ENCODE measurements at regions not wholly inside any gene's neighbourhood (a gene's known extent, or its start where the extent isn't known, plus 50 kb on each side); places are given as distances from the start of the nearest gene placed in this dataset.
"Not testable (repeated sequence)": the region's sequence is repeated elsewhere in the genome, so short reads cannot be mapped to it uniquely, and the experiment has no call there.

DNA sequence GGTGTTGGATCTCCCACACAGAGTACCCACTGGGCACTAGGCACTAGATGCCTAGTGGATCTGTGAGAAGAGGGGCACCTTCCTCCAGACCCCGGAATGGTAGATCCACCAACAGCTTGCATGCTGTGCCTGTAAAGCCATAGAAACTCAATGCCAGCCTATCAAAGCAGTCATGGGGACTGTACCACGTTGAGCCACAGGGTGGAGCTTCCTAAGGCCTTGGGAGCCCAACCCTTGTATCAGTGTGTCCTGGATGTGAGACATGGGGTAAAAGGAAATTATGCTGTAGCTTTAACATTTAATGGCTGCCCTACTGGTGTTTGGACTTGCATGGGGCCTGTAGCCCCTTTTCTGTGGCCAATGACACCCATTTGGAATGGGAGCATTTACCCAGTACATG lies 1024.9 kb downstream of the TMEM121 start:
- Histone ChIP-seq H3K79me2 (ENCODE audit: insufficient read depth, low read depth) (no peaks in the 10 kb centered on the region), H3K27ac (no peak overlapping the region), H2AFZ (ENCODE audit: low read depth) (no peak overlapping the region), H3K9ac (no peak overlapping the region), H3K36me3 (ENCODE audit: insufficient read depth) (no peaks in the 10 kb centered on the region), H3K27me3 (ENCODE audit: insufficient read depth, low read depth) (no peaks in the 10 kb centered on the region), H3K4me3 (IDR thresholded peaks at IDR 0.05; ENCODE audit: insufficient read depth, low read depth, low read length) (no peak overlapping the region), H3K4me1 (ENCODE audit: low read depth, poor library complexity, severe bottlenecking) (peaks cover 8% of the 10 kb centered on the region), H4K20me1 (ENCODE audit: insufficient read depth) (no peaks in the 10 kb centered on the region), H3K4me2 (no peak overlapping the region)
- TF ChIP-seq, protein P1, sequence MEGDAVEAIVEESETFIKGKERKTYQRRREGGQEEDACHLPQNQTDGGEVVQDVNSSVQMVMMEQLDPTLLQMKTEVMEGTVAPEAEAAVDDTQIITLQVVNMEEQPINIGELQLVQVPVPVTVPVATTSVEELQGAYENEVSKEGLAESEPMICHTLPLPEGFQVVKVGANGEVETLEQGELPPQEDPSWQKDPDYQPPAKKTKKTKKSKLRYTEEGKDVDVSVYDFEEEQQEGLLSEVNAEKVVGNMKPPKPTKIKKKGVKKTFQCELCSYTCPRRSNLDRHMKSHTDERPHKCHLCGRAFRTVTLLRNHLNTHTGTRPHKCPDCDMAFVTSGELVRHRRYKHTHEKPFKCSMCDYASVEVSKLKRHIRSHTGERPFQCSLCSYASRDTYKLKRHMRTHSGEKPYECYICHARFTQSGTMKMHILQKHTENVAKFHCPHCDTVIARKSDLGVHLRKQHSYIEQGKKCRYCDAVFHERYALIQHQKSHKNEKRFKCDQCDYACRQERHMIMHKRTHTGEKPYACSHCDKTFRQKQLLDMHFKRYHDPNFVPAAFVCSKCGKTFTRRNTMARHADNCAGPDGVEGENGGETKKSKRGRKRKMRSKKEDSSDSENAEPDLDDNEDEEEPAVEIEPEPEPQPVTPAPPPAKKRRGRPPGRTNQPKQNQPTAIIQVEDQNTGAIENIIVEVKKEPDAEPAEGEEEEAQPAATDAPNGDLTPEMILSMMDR (conservative IDR thresholded peaks at IDR 0.05; ENCODE audit: low read depth, low read length): no peak

DNA sequence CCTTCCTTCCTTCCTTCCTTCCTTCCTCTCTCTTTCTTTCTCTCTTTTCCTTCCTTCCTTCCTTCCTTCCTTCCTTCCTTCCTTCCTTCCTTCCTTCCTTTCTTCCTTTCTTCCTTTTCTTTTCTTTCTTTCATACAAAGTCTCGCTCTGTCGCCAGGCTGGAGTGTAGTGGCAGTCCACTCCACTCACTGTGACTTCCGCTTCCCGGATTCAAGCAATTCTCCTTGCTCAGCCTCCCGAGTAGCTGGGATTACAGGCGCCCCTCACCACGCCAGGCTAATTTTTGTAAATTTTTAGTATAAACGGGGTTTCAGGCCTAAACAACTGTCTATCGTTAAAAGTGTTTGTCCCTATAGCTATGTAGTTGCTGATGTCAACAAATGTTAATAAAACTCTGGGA lies 1029.8 kb downstream of the TMEM121 start:
- not testable (repeated sequence) for H3K4me3 ChIP-seq (IDR thresholded peaks at IDR 0.05; ENCODE audit: insufficient read depth, low read depth, low read length); H2AFZ ChIP-seq (ENCODE audit: low read depth); H3K9ac ChIP-seq; H3K27ac ChIP-seq; H4K20me1 ChIP-seq (ENCODE audit: insufficient read depth); H3K27me3 ChIP-seq (ENCODE audit: insufficient read depth, low read depth); H3K79me2 ChIP-seq (ENCODE audit: insufficient read depth, low read depth); H3K36me3 ChIP-seq (ENCODE audit: insufficient read depth); H3K4me1 ChIP-seq (ENCODE audit: low read depth, poor library complexity, severe bottlenecking); H3K4me2 ChIP-seq

DNA sequence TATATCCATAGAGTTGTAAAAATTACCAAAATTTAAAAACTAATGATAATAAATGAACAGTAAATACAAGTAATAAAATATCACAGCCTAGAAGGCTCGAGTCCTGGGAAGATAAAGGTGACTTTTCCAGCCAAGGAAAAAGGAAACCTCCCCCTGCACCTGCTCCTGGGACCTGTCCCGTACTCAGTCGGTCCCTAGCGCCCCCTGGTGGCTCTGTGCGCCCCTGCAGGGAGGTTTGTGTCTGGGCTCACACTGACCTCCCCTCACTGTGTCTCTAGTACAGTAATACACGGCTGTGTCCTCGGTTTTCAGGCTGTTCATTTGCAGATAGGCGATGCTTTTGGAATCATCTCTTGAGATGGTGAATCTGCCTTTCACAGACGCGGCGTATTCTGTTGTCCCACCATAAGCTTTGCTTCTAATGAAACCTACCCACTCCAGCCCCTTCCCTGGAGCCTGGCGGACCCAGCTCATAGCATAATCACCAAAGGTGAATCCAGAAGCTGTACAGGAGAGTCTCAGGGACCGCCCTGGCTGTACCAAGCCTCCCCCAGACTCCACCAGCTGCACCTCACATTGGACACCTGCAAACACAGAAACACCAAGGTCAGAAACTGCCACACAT lies 1030.4 kb downstream of the TMEM121 start:
- no peak overlapping the region for H3K9ac ChIP-seq
- no peaks in the 10 kb centered on the region for H3K4me1 ChIP-seq (ENCODE audit: low read depth, poor library complexity, severe bottlenecking)
- no peaks in the 10 kb centered on the region for H3K36me3 ChIP-seq (ENCODE audit: insufficient read depth)
- H3K79me2 ChIP-seq (ENCODE audit: insufficient read depth, low read depth): no peaks in the 10 kb centered on the region
- H3K4me3 ChIP-seq (IDR thresholded peaks at IDR 0.05; ENCODE audit: insufficient read depth, low read depth, low read length): no peak overlapping the region
- H2AFZ ChIP-seq (ENCODE audit: low read depth): no peak overlapping the region
- TF ChIP-seq, protein P1 (conservative IDR thresholded peaks at IDR 0.05; ENCODE audit: low read depth, low read length): peak; percentile 69
- no peak overlapping the region for H3K27ac ChIP-seq
- H3K27me3 ChIP-seq (ENCODE audit: insufficient read depth, low read depth): no peaks in the 10 kb centered on the region
- no peak overlapping the region for H3K4me2 ChIP-seq
- no peaks in the 10 kb centered on the region for H4K20me1 ChIP-seq (ENCODE audit: insufficient read depth)

DNA sequence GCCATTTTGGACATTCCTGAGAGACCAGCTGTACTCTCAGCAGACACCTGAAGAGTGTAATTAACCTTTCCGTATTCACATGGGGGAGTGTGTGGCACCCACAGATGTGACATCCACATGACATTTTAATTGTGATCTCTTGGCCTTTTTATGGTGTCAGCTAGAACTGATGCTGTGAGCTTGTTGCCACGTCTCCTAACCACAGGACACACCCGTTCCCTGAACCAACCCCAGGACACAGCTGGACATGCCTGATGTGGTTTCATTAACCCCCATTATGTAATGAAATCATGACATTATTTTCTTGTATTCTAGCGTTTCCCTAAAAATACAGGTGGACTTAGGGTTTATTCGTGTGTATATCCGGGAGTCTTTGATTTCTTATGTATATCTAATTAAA lies 1036.1 kb downstream of the TMEM121 start:
- Histone ChIP-seq H3K79me2 (ENCODE audit: insufficient read depth, low read depth) (no peaks in the 10 kb centered on the region), H3K4me2 (no peak overlapping the region)

DNA sequence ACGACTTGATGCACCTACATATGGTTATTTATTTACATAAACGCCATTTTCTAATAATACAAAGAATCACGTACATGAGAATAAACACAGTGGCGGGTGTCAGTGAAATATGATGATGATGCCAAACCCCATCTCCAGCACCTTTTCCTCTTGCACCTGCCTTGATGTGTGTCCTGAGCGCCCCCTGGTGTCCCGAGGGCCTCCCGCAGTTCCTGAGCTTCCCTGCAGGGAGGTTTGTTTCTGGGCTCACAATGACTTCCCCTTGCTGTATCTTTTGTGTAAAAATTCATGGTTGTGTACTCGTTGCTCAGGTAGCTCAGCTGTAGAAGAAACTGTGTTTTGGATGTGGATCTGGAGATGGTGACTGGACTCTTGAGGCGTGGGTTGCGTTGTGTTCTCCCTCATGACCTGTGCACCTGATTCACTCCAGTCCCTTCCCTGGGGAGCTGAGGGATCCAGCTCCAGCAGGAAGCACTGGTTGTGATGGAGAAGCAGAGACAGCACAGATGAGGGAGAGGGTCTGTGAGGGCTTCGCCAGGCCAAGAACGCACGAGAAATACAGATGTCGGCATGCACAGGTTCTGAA lies 1037.8 kb downstream of the TMEM121 start:
- H3K27ac ChIP-seq: no peak overlapping the region
- H2AFZ ChIP-seq (ENCODE audit: low read depth): no peak overlapping the region
- H3K4me3 ChIP-seq (IDR thresholded peaks at IDR 0.05; ENCODE audit: insufficient read depth, low read depth, low read length): no peak overlapping the region
- H4K20me1 ChIP-seq (ENCODE audit: insufficient read depth): no peaks in the 10 kb centered on the region
- no peak overlapping the region for H3K4me2 ChIP-seq
- no peaks in the 10 kb centered on the region for H3K27me3 ChIP-seq (ENCODE audit: insufficient read depth, low read depth)
- H3K36me3 ChIP-seq (ENCODE audit: insufficient read depth): no peaks in the 10 kb centered on the region
- TF ChIP-seq, protein P1 (conservative IDR thresholded peaks at IDR 0.05; ENCODE audit: low read depth, low read length): peak; percentile 76
- H3K79me2 ChIP-seq (ENCODE audit: insufficient read depth, low read depth): no peaks in the 10 kb centered on the region
- H3K9ac ChIP-seq: no peak overlapping the region
- no peaks in the 10 kb centered on the region for H3K4me1 ChIP-seq (ENCODE audit: low read depth, poor library complexity, severe bottlenecking)

More for the DNA sequence above, 1036.1 kb downstream of the TMEM121 start:
- TF ChIP-seq, protein P1 (conservative IDR thresholded peaks at IDR 0.05; ENCODE audit: low read depth, low read length): no peak
- no peak overlapping the region for H2AFZ ChIP-seq (ENCODE audit: low read depth)
- no peak overlapping the region for H3K4me3 ChIP-seq (IDR thresholded peaks at IDR 0.05; ENCODE audit: insufficient read depth, low read depth, low read length)
- no peak overlapping the region for H3K9ac ChIP-seq
- no peaks in the 10 kb centered on the region for H3K27me3 ChIP-seq (ENCODE audit: insufficient read depth, low read depth)
- no peak overlapping the region for H3K27ac ChIP-seq
- no peaks in the 10 kb centered on the region for H4K20me1 ChIP-seq (ENCODE audit: insufficient read depth)
- H3K36me3 ChIP-seq (ENCODE audit: insufficient read depth): no peaks in the 10 kb centered on the region
- no peaks in the 10 kb centered on the region for H3K4me1 ChIP-seq (ENCODE audit: low read depth, poor library complexity, severe bottlenecking)
